CD4-positive, alpha-beta T cell treated with Interleukin-15 for 1 hour (primary cell): ENCODE measurements at regions not wholly inside any gene's neighbourhood (a gene's known extent, or its start where the extent isn't known, plus 50 kb on each side); places are given as distances from the start of the nearest gene placed in this dataset.

Source experiments
- DNase-seq: peaks from one replicate; pipeline ENCODE4 v3.0.0-alpha.2; 2020

DNA sequence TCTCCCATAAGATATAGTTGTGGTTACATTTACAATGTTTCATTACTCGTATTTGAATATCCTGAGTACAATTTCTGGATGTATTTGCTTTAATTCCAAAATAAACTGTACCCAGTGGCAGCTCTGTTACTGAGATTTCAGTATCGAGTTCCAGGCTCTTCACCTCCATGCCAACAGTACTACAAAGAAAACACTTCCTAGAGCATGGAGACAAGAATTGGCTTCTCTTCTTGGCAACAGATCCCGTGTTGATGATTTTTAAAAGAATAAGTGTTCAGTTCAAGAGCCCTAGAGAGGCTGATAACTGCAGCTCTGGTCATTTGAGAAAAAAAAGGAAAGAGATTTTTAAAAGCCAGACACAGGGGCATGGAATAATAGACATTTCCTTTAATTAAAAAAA is 302.8 kb downstream of the EFNB2 start:
- no peak for DNase-seq

- no peak for DNase-seq
Measured at GRCh38 chr13:106230450-106230849, 305.0 kb downstream of the EFNB2 start.

GRCh38 chr13:106225126-106225525 is 310.3 kb downstream of the EFNB2 start:
- DNase-seq = no peak

DNA sequence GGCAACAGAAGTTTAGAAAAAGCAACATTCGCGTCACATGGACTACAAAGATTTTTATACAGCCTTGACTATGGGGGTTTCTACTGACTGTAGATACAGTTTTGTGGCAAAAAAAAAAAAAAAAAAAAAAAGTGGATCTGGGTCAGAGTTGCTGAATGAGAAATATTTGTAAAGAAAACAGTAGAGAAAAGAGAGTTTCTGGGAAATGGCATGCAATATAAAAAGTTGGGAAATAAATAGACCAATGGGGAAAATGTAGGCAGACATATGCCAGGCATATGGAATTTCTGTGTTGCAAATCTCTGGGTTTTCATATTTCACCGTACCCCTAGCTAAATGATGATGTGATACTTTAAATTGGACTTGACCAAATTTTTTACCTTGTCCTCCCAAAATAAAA is 315.3 kb downstream of the EFNB2 start:
- DNase-seq = no peak

DNA sequence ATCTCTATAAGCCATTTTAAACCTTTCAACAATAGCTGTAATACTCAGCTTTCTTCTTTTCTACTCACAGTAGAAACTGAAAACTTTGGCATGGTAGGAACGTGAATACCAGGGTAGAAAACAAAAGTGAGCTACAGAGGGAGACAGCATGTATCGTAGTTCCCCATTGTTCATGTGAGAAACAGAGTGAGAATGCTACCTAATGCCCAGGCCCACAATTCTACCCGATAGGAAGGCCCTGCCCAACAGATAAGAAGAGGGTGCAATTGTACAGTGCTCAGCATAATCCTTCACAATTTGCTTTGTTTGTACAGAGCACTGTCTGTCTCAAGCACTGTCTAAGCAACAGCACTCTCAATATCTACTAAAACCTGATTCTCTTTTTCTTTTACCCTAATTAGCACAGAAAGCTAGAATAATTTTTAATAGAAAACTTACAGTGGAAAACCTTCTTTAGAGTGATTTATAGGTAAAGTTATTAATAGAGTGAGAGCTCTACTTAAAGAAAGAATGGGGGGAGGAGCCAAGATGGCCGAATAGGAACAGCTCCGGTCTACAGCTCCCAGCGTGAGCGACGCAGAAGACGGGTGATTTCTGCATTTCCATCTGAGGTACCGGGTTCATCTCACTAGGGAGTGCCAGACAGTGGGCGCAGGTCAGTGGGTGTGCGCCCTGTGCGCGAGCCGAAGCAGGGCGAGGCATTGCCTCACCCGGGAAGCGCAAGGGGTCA is 322.3 kb downstream of the EFNB2 start:
- no peak for DNase-seq

- DNase-seq = no peak
Measured at GRCh38 chr13:106212386-106213010, 323.0 kb downstream of the EFNB2 start.

- DNase-seq = no peak
Measured at GRCh38 chr13:106210324-106210723, 325.1 kb downstream of the EFNB2 start.

DNA sequence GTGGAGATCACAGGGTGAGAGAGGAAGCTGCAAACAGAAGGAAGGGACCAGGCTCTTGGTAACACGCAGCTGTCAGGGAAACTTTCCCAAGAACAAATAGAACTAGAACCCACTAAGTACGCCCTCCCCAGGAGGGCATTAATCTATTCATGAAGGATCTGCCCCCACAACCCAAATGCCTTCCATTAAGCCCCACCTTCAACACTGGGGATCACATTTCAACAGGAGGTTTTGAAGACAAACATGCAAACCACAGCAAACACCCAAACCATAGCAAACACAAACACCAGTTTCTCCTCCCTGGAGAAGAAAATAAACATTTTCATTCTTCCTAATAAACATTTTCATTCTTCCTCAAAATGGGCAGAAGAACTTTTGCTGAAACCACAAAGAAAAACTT is 329.6 kb downstream of the EFNB2 start:
- DNase-seq = no peak

GRCh38 chr13:106197496-106197895 is 338.0 kb downstream of the EFNB2 start:
- no peak for DNase-seq

GRCh38 chr13:106187501-106188095 is 347.9 kb downstream of the EFNB2 start:
- no peak for DNase-seq

- no peak for DNase-seq
Measured at GRCh38 chr13:106187101-106187500, 348.4 kb downstream of the EFNB2 start.

- DNase-seq = no peak
Measured at GRCh38 chr13:106186366-106187030, 349.0 kb downstream of the EFNB2 start.

DNA sequence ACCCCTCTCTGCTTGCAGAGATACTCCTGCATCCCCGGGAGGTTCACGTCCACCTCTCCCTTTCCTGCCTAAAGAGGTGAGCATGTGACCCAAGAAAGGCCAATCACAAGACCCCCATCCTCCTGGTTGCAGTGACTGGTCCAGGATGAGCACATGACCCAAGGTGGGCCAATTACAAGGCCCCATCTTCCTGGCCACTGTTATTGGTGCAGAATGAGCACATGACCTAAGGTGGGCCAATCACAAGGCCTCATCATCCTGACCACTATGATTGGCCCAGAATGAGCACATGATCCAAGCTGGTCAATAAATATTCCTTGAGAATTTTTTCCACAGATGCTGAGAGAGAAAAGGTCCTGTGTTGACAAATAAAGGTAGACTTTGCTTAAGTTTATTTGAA is 350.7 kb downstream of the EFNB2 start:
- DNase-seq = no peak

GRCh38 chr13:106183410-106184065 is 351.9 kb downstream of the EFNB2 start:
- no peak for DNase-seq

DNA sequence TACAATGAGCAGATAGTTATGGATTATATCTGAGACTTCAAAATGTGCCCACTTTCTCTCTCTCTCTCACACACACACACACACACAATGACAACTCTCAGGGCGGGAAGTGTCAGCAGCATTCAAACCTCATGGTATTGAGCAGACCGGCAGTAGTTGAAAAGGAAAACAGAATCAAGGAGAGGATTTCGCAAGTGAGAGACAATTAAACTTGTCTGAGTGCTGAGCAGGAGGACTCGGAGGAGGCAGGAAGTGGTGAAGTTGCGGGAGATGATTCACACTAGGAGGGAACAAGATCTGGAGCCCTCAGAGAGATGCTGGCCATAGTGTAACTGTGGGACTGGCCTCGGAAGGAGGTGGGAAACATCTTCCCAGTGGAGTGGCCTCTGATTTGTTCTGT is 353.1 kb downstream of the EFNB2 start:
- DNase-seq = no peak

GRCh38 chr13:106178816-106179215 is 356.6 kb downstream of the EFNB2 start:
- no peak for DNase-seq

GRCh38 chr13:106177146-106177545 is 358.3 kb downstream of the EFNB2 start:
- no peak for DNase-seq

GRCh38 chr13:106176117-106176516 is 359.3 kb downstream of the EFNB2 start:
- DNase-seq = no peak

DNA sequence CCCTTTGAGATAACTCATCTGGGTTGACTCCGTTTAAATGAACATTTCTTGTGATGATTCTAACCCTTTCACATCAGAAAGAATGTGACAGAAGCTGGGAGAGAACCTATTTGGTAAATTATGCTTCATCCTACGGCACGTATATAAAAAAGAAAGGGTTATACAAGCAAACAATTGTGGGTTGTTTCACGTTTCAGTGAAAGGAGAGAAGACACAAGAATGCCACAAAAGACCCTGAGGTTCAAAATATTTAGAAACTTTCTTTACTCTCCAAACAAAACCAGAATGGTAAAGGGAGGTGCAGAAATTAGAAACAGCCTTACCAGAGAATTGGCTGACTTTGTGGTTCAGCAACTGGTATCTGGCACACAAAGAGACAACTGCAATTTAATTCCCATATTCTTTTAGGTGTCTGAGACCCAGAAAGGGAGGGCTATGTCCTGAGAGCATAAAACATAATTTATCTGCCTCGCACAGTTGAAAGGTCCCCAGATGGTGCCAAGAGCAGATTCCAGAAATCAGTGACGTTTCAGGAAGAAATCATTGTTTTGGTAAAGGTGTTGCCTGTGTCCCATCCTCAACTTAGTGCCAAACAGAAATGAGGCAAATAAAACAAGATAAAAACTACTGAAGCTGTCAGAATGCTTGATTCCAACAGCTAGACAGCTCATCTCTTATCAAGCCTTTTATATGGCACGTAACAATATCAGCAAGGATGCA is 361.4 kb downstream of the EFNB2 start:
- no peak for DNase-seq

GRCh38 chr13:106173346-106173745 is 362.1 kb downstream of the EFNB2 start:
- DNase-seq = no peak

DNA sequence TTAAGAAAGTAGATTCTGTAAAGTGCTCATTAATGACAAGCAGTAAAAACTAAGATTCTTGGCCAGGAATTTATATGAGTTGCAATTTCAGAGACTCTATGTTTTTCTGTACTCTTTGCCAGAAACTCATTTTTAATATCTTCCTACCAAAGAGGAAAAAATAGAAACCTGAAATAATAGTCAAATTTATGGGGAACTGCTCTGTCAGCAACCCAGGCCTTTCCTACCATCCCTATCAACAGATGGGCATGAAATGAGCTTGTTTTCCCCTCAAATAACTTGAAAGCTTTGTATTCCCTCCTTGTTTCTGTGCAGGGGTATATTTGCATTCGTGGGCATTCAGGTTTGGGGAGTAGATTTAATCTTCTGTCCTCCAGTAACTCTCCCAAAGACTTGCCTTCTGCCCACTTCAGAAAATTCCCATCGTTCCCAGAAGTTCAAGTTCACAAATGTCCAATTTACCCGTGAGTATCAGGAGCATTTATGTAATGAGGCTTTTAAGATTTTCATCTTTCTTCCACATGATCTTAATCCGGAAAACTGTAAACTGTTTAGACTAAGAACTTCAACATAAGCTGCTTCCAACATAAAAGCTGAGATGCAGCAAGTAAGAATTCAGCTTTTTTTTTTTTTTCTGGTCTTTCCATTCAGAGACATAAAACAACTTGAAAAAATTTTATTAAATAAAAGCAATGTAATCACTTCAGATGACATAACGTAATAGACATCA is 363.1 kb downstream of the EFNB2 start:
- DNase-seq = no peak

- DNase-seq = no peak
Measured at GRCh38 chr13:106163426-106163825, 372.0 kb downstream of the EFNB2 start.
